HepG2 (cell line): ENCODE measurements at regions not wholly inside any gene's neighbourhood (a gene's known extent, or its start where the extent isn't known, plus 50 kb on each side); places are given as distances from the start of the nearest gene placed in this dataset.

ENCODE experiments used
- ATAC-seq: fragments of 200-7000 bp; cut with Tn5 transposase; 3 replicates; pipeline ENCODE4 v1.9.1; 2020; ENCODE audit warnings: mild to moderate bottlenecking, moderate library complexity
- BruUV-seq: library from RNA; stranded (reverse); fragments of 400-500 nt; replicated peaks from 2 replicates; lab custom pipeline; 2021; lab: Mats Ljungman, UMichigan
- CTCF ChIA-PET: fragments of 300-600 bp; formaldehyde crosslinking; extraction: SDS; loops from one replicate; lab custom pipeline; 2021; ENCODE audit warnings: low total read pairs, inconsistent platforms, low intra/inter-chr PET ratio; lab: Yijun Ruan, JAX
- POLR2A ChIA-PET: fragments of 350-600 bp; sonication (Branson Sonifier 250); formaldehyde crosslinking; loops from one replicate; lab custom pipeline; 2020; ENCODE audit warnings: antibody characterized with exemption, inconsistent platforms; lab: Yijun Ruan, JAX
- DNase-seq: peaks from one replicate; pipeline ENCODE4 v3.0.0-alpha.2; 2015; ENCODE audit warnings: low spot score
- FAIRE-seq: peaks from 3 replicates; lab custom pipeline; 2011; peaks lifted over from hg19 to GRCh38; lab: Jason Lieb, UNC
- H2AFZ ChIP-seq: one replicate; pipeline ENCODE4 v1.6.1; 2011; ENCODE audit warnings: low read length, inconsistent platforms
- H3K27ac ChIP-seq: fragments of 300-600 bp; 3 replicates; pipeline ENCODE4 v1.8.0; 2011; ENCODE audit warnings: mixed run types, mild to moderate bottlenecking, mixed read lengths, low read length, inconsistent platforms; ENCODE audit not compliant: insufficient read depth; ENCODE audit errors: extremely low read length
- H3K27me3 ChIP-seq, 2 experiments: fragments of 200-600 bp in 1 of 2; 2 replicates in 1 of 2; 3 replicates in 1 of 2; pipeline versions ENCODE4 v1.6.0 to v1.8.0; 2011; ENCODE audit warnings: low read length in 2 of 2, mild to moderate bottlenecking in 2 of 2, moderate library complexity in 2 of 2, inconsistent platforms in 1 of 2; ENCODE audit not compliant: insufficient read depth in 2 of 2, control insufficient read depth in 1 of 2
- H3K36me3 ChIP-seq, 2 experiments: fragments of 200-600 bp in 1 of 2; replicated peaks in 1 of 2; 2 replicates in 1 of 2; 3 replicates in 1 of 2; pipeline versions ENCODE4 v1.5.1 to v1.8.0; 2011; ENCODE audit warnings: low read length in 2 of 2, inconsistent platforms in 1 of 2; ENCODE audit not compliant: insufficient read depth in 2 of 2, control insufficient read depth in 1 of 2
- H3K4me1 ChIP-seq: 2 replicates; pipeline ENCODE4 v1.5.1; 2012; ENCODE audit warnings: low read length, inconsistent platforms; ENCODE audit not compliant: insufficient read depth
- H3K4me2 ChIP-seq: 2 replicates; pipeline ENCODE4 v1.6.0; 2011; ENCODE audit warnings: low read depth, low read length, inconsistent platforms
- H3K4me3 ChIP-seq, 3 experiments: fragments of 200-600 bp in 1 of 3; sonication (generic), shearing (Covaris generic) in 1 of 3; replicated peaks in 1 of 3; 2 replicates each; pipeline ENCODE4 v1.5.1; 2011 to 2016; ENCODE audit warnings: low read length in 3 of 3, inconsistent platforms in 2 of 3, low read depth in 2 of 3, mild to moderate bottlenecking in 2 of 3, control low read depth in 1 of 3, mixed read lengths in 1 of 3; ENCODE audit not compliant: insufficient read depth in 1 of 3
- H3K79me2 ChIP-seq: one replicate; pipeline ENCODE4 v1.6.1; 2011; ENCODE audit warnings: low read length, inconsistent platforms; ENCODE audit not compliant: insufficient read depth
- H3K9ac ChIP-seq: 2 replicates; pipeline ENCODE4 v1.6.0; 2011; ENCODE audit warnings: mild to moderate bottlenecking, low read depth, low read length, inconsistent platforms; ENCODE audit not compliant: insufficient read depth
- H3K9me3 ChIP-seq: 2 replicates; pipeline ENCODE4 v1.5.1; 2012; ENCODE audit warnings: mild to moderate bottlenecking, low read length
- H4K20me1 ChIP-seq: 2 replicates; pipeline ENCODE4 v1.6.0; 2011; ENCODE audit warnings: inconsistent platforms, mild to moderate bottlenecking, low read length, moderate library complexity; ENCODE audit not compliant: insufficient read depth
- GABPB1 ChIP-seq: IDR thresholded peaks from 2 replicates; pipeline ENCODE4 v1.6.1; 2016; ENCODE audit warnings: mild to moderate bottlenecking, missing genetic modification reagents, moderate library complexity, missing compliant biosample characterization
- GRHL1 ChIP-seq: sonication (generic); formaldehyde crosslinking; conservative IDR thresholded peaks from 2 replicates; pipeline ENCODE4 v1.8.0; 2022; ENCODE audit warnings: missing genetic modification reagents
- MEIS1 ChIP-seq: sonication (generic); formaldehyde crosslinking; IDR thresholded peaks from 2 replicates; pipeline ENCODE4 v1.9.0; 2021; ENCODE audit warnings: mild to moderate bottlenecking, missing genetic modification reagents, moderate library complexity, borderline replicate concordance
- NFATC3 ChIP-seq: sonication (generic); formaldehyde crosslinking; IDR thresholded peaks from 2 replicates; pipeline ENCODE4 v1.5.1; 2020; ENCODE audit warnings: mild to moderate bottlenecking, missing genetic modification reagents
- SPEN ChIP-seq: sonication (generic); formaldehyde crosslinking; IDR thresholded peaks from 2 replicates; pipeline ENCODE4 v1.5.1; 2020; ENCODE audit warnings: low read depth, mild to moderate bottlenecking, missing genetic modification reagents
- ZNF275 ChIP-seq: sonication (generic); formaldehyde crosslinking; IDR thresholded peaks from 2 replicates; pipeline ENCODE4 v1.8.0; 2022; ENCODE audit warnings: missing genetic modification reagents, mild to moderate bottlenecking, inconsistent platforms, borderline replicate concordance
- ZNF280D ChIP-seq: sonication (generic); formaldehyde crosslinking; IDR thresholded peaks from 2 replicates; pipeline ENCODE4 v1.5.1; 2020; ENCODE audit warnings: mild to moderate bottlenecking, missing genetic modification reagents
- ZNF496 ChIP-seq: sonication (generic); formaldehyde crosslinking; IDR thresholded peaks from 2 replicates; pipeline ENCODE4 v1.8.1; 2023; ENCODE audit warnings: mild to moderate bottlenecking, moderate library complexity, missing genetic modification reagents; ENCODE audit not compliant: insufficient replicate concordance
- ZNF574 ChIP-seq: sonication (generic); formaldehyde crosslinking; IDR thresholded peaks from 2 replicates; pipeline ENCODE4 v1.4.0; 2020; ENCODE audit warnings: missing genetic modification reagents
- ZNF784 ChIP-seq: sonication (generic); formaldehyde crosslinking; IDR thresholded peaks from 2 replicates; pipeline ENCODE4 v1.5.1; 2020; ENCODE audit warnings: missing genetic modification reagents, mild to moderate bottlenecking, borderline replicate concordance
- WGBS: methylation state at CpG from one replicate; pipeline ENCODE4 v1.1.6; 2017; ENCODE audit warnings: low lambda C conversion rate; 5-methylcytosine and 5-hydroxymethylcytosine counted together
- in situ Hi-C: cut with HindIII; loops from 2 replicates; pipeline ENCODE4 v1.10.0; 2017; ENCODE audit warnings: low pct_unique_long_range_greater_than_20kb; ENCODE audit not compliant: extremely low pct_ligation_motif_present
- intact Hi-C: fragments of 100-400 bp; cut with micrococcal nuclease; formaldehyde crosslinking; loops from one replicate; pipeline ENCODE4 v1.10.0; 2022; ENCODE audit not compliant: unreplicated experiment

GRCh38 chr11:97259434-97259833 is 869.6 kb downstream of the JRKL start:
- WGBS: 43% methylated on average over 3 of the region's 3 CpGs
- DNase-seq (no peak), ATAC-seq (no peak), FAIRE-seq (no peak)
- Histone ChIP-seq H3K9me3 (no peaks in the 10 kb centered on the region), H3K79me2 (no peaks in the 10 kb centered on the region), H3K27me3 (no peaks in the 10 kb centered on the region), H4K20me1 (no peaks in the 10 kb centered on the region), H2AFZ (no peak overlapping the region), H3K4me2 (no peak overlapping the region), H3K9ac (no peak overlapping the region), H3K4me1 (no peaks in the 10 kb centered on the region), H3K27ac (no peak overlapping the region), H3K36me3 (no peaks in the 10 kb centered on the region), H3K4me3 (no peak overlapping the region)
- in situ Hi-C loops: no loop called here
- intact Hi-C loops: no loop called here
- ChIA-PET CTCF (no interaction called here), POLR2A (no interaction called here)
- no TSS peak for BruUV-seq
- TF ChIP-seq ZNF280D (no peak), SPEN (no peak), MEIS1 (CRISPR knock-in tag) (no peak), ZNF784 (CRISPR knock-in tag) (no peak), ZNF496 (CRISPR knock-in tag) (no peak), ZNF275 (CRISPR knock-in tag) (no peak), GRHL1 (CRISPR knock-in tag) (no peak), GABPB1 (CRISPR knock-in tag) (no peak), NFATC3 (CRISPR knock-in tag) (no peak), ZNF574 (CRISPR knock-in tag) (no peak)
